Body of pancreas (tissue), 4 donors: ENCODE measurements at regions not wholly inside any gene's neighbourhood (a gene's known extent, or its start where the extent isn't known, plus 50 kb on each side); places are given as distances from the start of the nearest gene placed in this dataset.

ENCODE experiments used
- ATAC-seq: fragments of 150-250 bp; one replicate; pipeline ENCODE4 v1.9.1; 2016
- DNase-seq, 4 donors: peaks; one replicate each; pipeline ENCODE4 v3.0.0-alpha.2; 2019
- H3K27ac ChIP-seq, 4 donors: fragments of 200-600 bp; sonication (generic); 1 replicate in 3 of 4; 2 replicates in 1 of 4; pipeline versions ENCODE4 v1.5.1 to v1.6.1; 2016 to 2019; ENCODE audit warnings: mild to moderate bottlenecking in 1 of 4, mixed read lengths in 1 of 4, moderate library complexity in 1 of 4
- H3K27me3 ChIP-seq, 2 donors: fragments of 200-600 bp; sonication (generic); one replicate each; pipeline ENCODE4 v1.6.0; 2016; ENCODE audit warnings: mild to moderate bottlenecking in 1 of 2
- H3K36me3 ChIP-seq, 2 donors: fragments of 200-600 bp; sonication (generic); replicated peaks in 1 of 2; 2 replicates each; pipeline ENCODE4 v1.5.1; 2016; ENCODE audit warnings: low read depth in 2 of 2; ENCODE audit not compliant: insufficient read depth in 1 of 2
- H3K4me1 ChIP-seq: fragments of 200-600 bp; sonication (generic); one replicate; pipeline ENCODE4 v1.6.0; 2016
- H3K4me3 ChIP-seq, 2 donors: fragments of 200-600 bp; sonication (generic); 1 replicate in 1 of 2; 2 replicates in 1 of 2; pipeline ENCODE4 v1.5.1; 2016 to 2019
- H3K9me3 ChIP-seq, 3 donors: fragments of 200-600 bp; sonication (generic); 1 replicate in 2 of 3; 2 replicates in 1 of 3; pipeline ENCODE4 v1.5.1; 2016
- CTCF ChIP-seq, 7 experiments: fragments of 450-650 bp in 4 of 7; fragments of 200-600 bp in 3 of 7; sonication (generic) in 3 of 7; IDR thresholded peaks; one replicate each; pipeline ENCODE4 v1.5.1; 2016 to 2019; ENCODE audit warnings: antibody characterized with exemption in 7 of 7
- POLR2A ChIP-seq, 3 donors: fragments of 450-650 bp; IDR thresholded peaks; one replicate each; pipeline ENCODE4 v1.6.1; 2016; ENCODE audit warnings: antibody characterized with exemption in 3 of 3, mild to moderate bottlenecking in 2 of 3
- WGBS, 2 donors: methylation state at CpG; one replicate each; pipeline ENCODE4 v1.1.5; 2017; 5-methylcytosine and 5-hydroxymethylcytosine counted together
- intact Hi-C: fragments of 100-400 bp; cut with DNase I; formaldehyde crosslinking; loops from one replicate; pipeline ENCODE4 v1.15.1; 2023

- TF ChIP-seq POLR2A (IDR thresholded peaks at IDR 0.05) (no peak), CTCF (IDR thresholded peaks at IDR 0.05) (no peak)
- ATAC-seq (no peak), DNase-seq (no peak)
- WGBS, 2 donors, result 63 to 68% methylated on average over 4 of the region's 4 CpGs
- no peaks in the 10 kb centered on the region for H3K4me1 ChIP-seq
- no peaks in the 10 kb centered on the region for H3K9me3 ChIP-seq
- intact Hi-C loops, result no loop called here
- H3K36me3 ChIP-seq, result no peaks in the 10 kb centered on the region
- peaks cover 0 to 5% of the 10 kb centered on the region in 2 donors for H3K27me3 ChIP-seq
- no peak overlapping the region for H3K4me3 ChIP-seq
- no peak overlapping the region for H3K27ac ChIP-seq
These were observed 223.2 kb upstream of the ZNF507 start for GRCh38 chr19:32122258-32122657.

GRCh38 chr19:32123355-32123940 is 222.0 kb upstream of the ZNF507 start:
- 54 to 67% methylated on average over 11 of the region's 11 CpGs for WGBS, 2 donors
- Histone ChIP-seq H3K27me3 (peaks cover 0 to 5% of the 10 kb centered on the region in 2 donors), H3K36me3 (no peaks in the 10 kb centered on the region), H3K4me1 (no peaks in the 10 kb centered on the region), H3K27ac (no peak overlapping the region), H3K4me3 (no peak overlapping the region), H3K9me3 (no peaks in the 10 kb centered on the region)
- intact Hi-C loops, result no loop called here
- ATAC-seq, result no peak
- TF ChIP-seq POLR2A (IDR thresholded peaks at IDR 0.05) (no peak), CTCF (IDR thresholded peaks at IDR 0.05) (no peak)
- DNase-seq, result no peak

- 66 to 78% methylated on average over 1 to 10 of the region's 10 CpGs for WGBS, 2 donors
- H3K36me3 ChIP-seq, result no peaks in the 10 kb centered on the region
- no peak overlapping the region for H3K4me3 ChIP-seq
- peaks cover 0 to 5% of the 10 kb centered on the region in 2 donors for H3K27me3 ChIP-seq
- H3K27ac ChIP-seq, result no peak overlapping the region
- H3K9me3 ChIP-seq, result no peaks in the 10 kb centered on the region
- no peaks in the 10 kb centered on the region for H3K4me1 ChIP-seq
- DNase-seq (no peak), ATAC-seq (no peak)
- TF ChIP-seq CTCF (IDR thresholded peaks at IDR 0.05) (no peak), POLR2A (IDR thresholded peaks at IDR 0.05) (no peak)
- intact Hi-C loops, result no loop called here
These were observed 220.8 kb upstream of the ZNF507 start for GRCh38 chr19:32124585-32124984.

- no peak overlapping the region for H3K27ac ChIP-seq
- ATAC-seq (no peak), DNase-seq (no peak)
- H3K36me3 ChIP-seq, result no peaks in the 10 kb centered on the region
- intact Hi-C loops, result no loop called here
- no peak overlapping the region for H3K4me3 ChIP-seq
- H3K4me1 ChIP-seq, result no peaks in the 10 kb centered on the region
- 61 to 65% methylated on average over 10 of the region's 10 CpGs for WGBS, 2 donors
- TF ChIP-seq POLR2A (IDR thresholded peaks at IDR 0.05), result no peak
- TF ChIP-seq CTCF (IDR thresholded peaks at IDR 0.05), result no peak
- no peaks in the 10 kb centered on the region for H3K27me3 ChIP-seq
- no peaks in the 10 kb centered on the region for H3K9me3 ChIP-seq
These were observed 216.3 kb upstream of the ZNF507 start for GRCh38 chr19:32129141-32129540.

GRCh38 chr19:32130332-32130731 is 215.1 kb upstream of the ZNF507 start:
- 33 to 36% methylated on average over 6 of the region's 6 CpGs for WGBS, 2 donors
- Histone ChIP-seq H3K9me3 (no peaks in the 10 kb centered on the region), H3K36me3 (no peaks in the 10 kb centered on the region), H3K4me1 (no peaks in the 10 kb centered on the region), H3K27me3 (no peaks in the 10 kb centered on the region), H3K27ac (no peak overlapping the region), H3K4me3 (no peak overlapping the region)
- intact Hi-C loops, result no loop called here
- TF ChIP-seq POLR2A (IDR thresholded peaks at IDR 0.05) (no peak), CTCF (IDR thresholded peaks at IDR 0.05) (no peak)
- ATAC-seq (no peak), DNase-seq (no peak)
